HepG2 (cell line): ENCODE measurements at regions not wholly inside any gene's neighbourhood (a gene's known extent, or its start where the extent isn't known, plus 50 kb on each side); places are given as distances from the start of the nearest gene placed in this dataset.

Experiments used
- ARID5B ChIP-seq: IDR thresholded peaks from 2 replicates; pipeline ENCODE4 v1.4.0; 2020; ENCODE audit warnings: mild to moderate bottlenecking, missing genetic modification reagents
- CCDC6 ChIP-seq: sonication (generic); formaldehyde crosslinking; IDR thresholded peaks from 2 replicates; pipeline ENCODE4 v1.8.1; 2022; ENCODE audit warnings: mild to moderate bottlenecking, missing genetic modification reagents, moderate library complexity
- FOXK2 ChIP-seq: fragments of 450-650 bp; IDR thresholded peaks from 2 replicates; pipeline ENCODE4 v1.6.1; 2016
- HDAC2 ChIP-seq: sonication (generic); formaldehyde crosslinking; IDR thresholded peaks from 2 replicates; pipeline ENCODE4 v1.4.0; 2020; ENCODE audit warnings: missing genetic modification reagents
- IRF2 ChIP-seq: IDR thresholded peaks from 2 replicates; pipeline ENCODE4 v1.6.1; 2018; ENCODE audit warnings: missing genetic modification reagents, missing compliant biosample characterization
- JUND ChIP-seq: sonication (generic); formaldehyde crosslinking; IDR thresholded peaks from 2 replicates; pipeline ENCODE4 v1.8.0; 2022; ENCODE audit warnings: mild to moderate bottlenecking, missing genetic modification reagents
- MEIS2 ChIP-seq: sonication (generic); formaldehyde crosslinking; IDR thresholded peaks from 2 replicates; pipeline ENCODE4 v1.9.0; 2021; ENCODE audit warnings: mild to moderate bottlenecking, missing genetic modification reagents
- MLX ChIP-seq: IDR thresholded peaks from 2 replicates; pipeline ENCODE4 v1.6.1; 2016
- MYPOP ChIP-seq: sonication (generic); formaldehyde crosslinking; IDR thresholded peaks from 2 replicates; pipeline ENCODE4 v1.8.1; 2023; ENCODE audit warnings: mild to moderate bottlenecking, moderate library complexity, missing genetic modification reagents
- RAD21 ChIP-seq: fragments of 450-650 bp; formaldehyde crosslinking; IDR thresholded peaks from 2 replicates; pipeline ENCODE4 v1.5.0; 2020; ENCODE audit warnings: mild to moderate bottlenecking
- RXRB ChIP-seq: IDR thresholded peaks from 2 replicates; pipeline ENCODE4 v1.6.1; 2016; ENCODE audit warnings: borderline replicate concordance, missing genetic modification reagents, missing compliant biosample characterization
- SIX1 ChIP-seq: sonication (generic); formaldehyde crosslinking; IDR thresholded peaks from 2 replicates; pipeline ENCODE4 v1.4.0; 2020; ENCODE audit warnings: missing genetic modification reagents, borderline replicate concordance
- SOX5 ChIP-seq: IDR thresholded peaks from 2 replicates; pipeline ENCODE4 v1.6.1; 2016; ENCODE audit warnings: borderline replicate concordance
- SOX6 ChIP-seq, 2 experiments: fragments of 450-650 bp in 1 of 2; sonication (generic) in 1 of 2; formaldehyde crosslinking in 1 of 2; IDR thresholded peaks; 2 replicates each; pipeline versions ENCODE4 v1.4.0 to v1.6.1; 2017 to 2020; ENCODE audit warnings: antibody characterized with exemption in 1 of 2, mild to moderate bottlenecking in 1 of 2, missing genetic modification reagents in 1 of 2
- SP2 ChIP-seq: sonication (generic); formaldehyde crosslinking; IDR thresholded peaks from 2 replicates; pipeline ENCODE4 v1.5.1; 2020; ENCODE audit warnings: mild to moderate bottlenecking, missing genetic modification reagents
- STAG1 ChIP-seq: sonication (generic); formaldehyde crosslinking; IDR thresholded peaks from 2 replicates; pipeline ENCODE4 v1.4.0; 2020; ENCODE audit warnings: missing genetic modification reagents
- XRCC5 ChIP-seq: fragments of 200-400 bp; formaldehyde crosslinking; optimal IDR thresholded peaks from 2 replicates; pipeline ENCODE3; 2017; ENCODE audit warnings: mild to moderate bottlenecking, low read length
- ZNF17 ChIP-seq: sonication (generic); formaldehyde crosslinking; IDR thresholded peaks from 2 replicates; pipeline ENCODE4 v1.5.0; 2020; ENCODE audit warnings: mild to moderate bottlenecking, missing genetic modification reagents
- ZNF274 ChIP-seq: sonication (generic); formaldehyde crosslinking; IDR thresholded peaks from 2 replicates; pipeline ENCODE4 v1.5.1; 2020; ENCODE audit warnings: mild to moderate bottlenecking, missing genetic modification reagents
- ZNF326 ChIP-seq: sonication (generic); formaldehyde crosslinking; IDR thresholded peaks from 2 replicates; pipeline ENCODE4 v1.4.0; 2020; ENCODE audit warnings: missing genetic modification reagents, borderline replicate concordance
- ZNF503 ChIP-seq: sonication (generic); formaldehyde crosslinking; IDR thresholded peaks from 2 replicates; pipeline ENCODE4 v1.4.0; 2020; ENCODE audit warnings: missing genetic modification reagents
- ZNF605 ChIP-seq: sonication (generic); formaldehyde crosslinking; IDR thresholded peaks from 2 replicates; pipeline ENCODE4 v1.8.0; 2022; ENCODE audit warnings: mild to moderate bottlenecking, missing genetic modification reagents
- ZNF772 ChIP-seq: sonication (generic); formaldehyde crosslinking; IDR thresholded peaks from 2 replicates; pipeline ENCODE4 v1.5.0; 2020; ENCODE audit warnings: mild to moderate bottlenecking, missing genetic modification reagents
- ZNF782 ChIP-seq: sonication (generic); formaldehyde crosslinking; IDR thresholded peaks from 2 replicates; pipeline ENCODE4 v1.4.0; 2020; ENCODE audit warnings: missing genetic modification reagents, mild to moderate bottlenecking, borderline replicate concordance

DNA sequence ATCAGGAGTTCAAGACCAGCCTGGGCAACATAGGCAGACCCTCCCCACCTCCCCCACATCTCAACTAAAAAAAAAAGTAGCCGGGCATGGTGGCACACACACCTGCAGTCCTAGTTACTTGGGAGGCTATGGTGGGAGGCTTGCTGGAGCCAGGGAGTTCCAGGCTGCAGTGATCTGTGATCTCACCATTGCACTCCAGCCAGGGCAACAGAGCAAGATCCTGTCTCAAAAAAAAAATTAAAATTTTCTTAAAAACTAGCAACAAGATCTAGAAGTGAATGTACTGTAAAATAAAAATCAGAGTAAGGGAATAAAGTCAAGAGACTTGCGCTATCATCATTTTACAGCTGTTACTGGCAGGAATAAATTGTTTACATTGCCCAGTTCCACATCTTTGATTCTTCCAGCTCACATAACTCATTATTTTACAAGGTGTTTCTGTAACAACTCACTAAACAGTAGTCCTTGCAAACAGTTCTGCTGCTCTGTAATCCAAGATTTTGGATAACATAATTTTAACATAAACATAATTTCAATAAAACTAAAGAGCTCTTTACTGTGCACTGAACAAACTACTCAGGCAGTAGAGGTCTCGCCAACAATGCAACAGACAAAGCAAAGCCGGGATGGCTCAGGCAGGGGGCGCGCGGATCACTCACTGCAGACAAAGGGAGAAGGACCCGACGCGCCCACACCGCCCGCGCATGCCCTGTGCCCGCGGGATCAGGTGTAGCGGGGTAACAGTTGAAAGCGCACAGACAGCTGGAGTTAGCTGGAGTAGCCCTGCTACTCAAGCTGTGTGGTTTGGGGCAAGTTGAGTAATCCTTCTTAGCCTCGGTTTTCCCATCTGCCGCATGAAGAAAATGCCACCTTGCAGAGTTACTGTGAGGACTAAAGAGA lies 73.3 kb upstream of the NFE2L3 start (continued):
- no peak for TF ChIP-seq ZNF503 (CRISPR knock-in tag)
- TF ChIP-seq ZNF605: 0 out of 2 replicates have a peak, but pooled peaks have one; percentile 35
- TF ChIP-seq SOX5: peak; percentile 50; the same call in 1 of the 2 replicates
- TF ChIP-seq ZNF17 (CRISPR knock-in tag): no peak
- 0 out of 2 replicates have a peak, but pooled peaks have one; percentile 7 for TF ChIP-seq RXRB (CRISPR knock-in tag)
- TF ChIP-seq SP2 (CRISPR knock-in tag): no peak
- no peak for TF ChIP-seq ZNF326
- TF ChIP-seq MEIS2: no peak
- no peak for TF ChIP-seq SIX1 (CRISPR knock-in tag)
- 0 out of 2 replicates have a peak, but pooled peaks have one; percentile 21 for TF ChIP-seq MYPOP
- TF ChIP-seq FOXK2: no peak
- peak; percentile 65; the same call in 1 of the 2 replicates for TF ChIP-seq RAD21 (CRISPR knock-in tag)
- peak; percentile 32; the same call in 1 of the 2 replicates for TF ChIP-seq ARID5B (CRISPR knock-in tag)
- TF ChIP-seq SOX6 (IDR thresholded peaks at IDR 0.05): no peak
- peak; percentile 63; the same call in 1 of the 2 replicates for TF ChIP-seq SOX6 (CRISPR knock-in tag; IDR thresholded peaks at IDR 0.05)
- TF ChIP-seq STAG1 (CRISPR knock-in tag): peak; percentile 70
- no peak for TF ChIP-seq CCDC6
- TF ChIP-seq ZNF772 (CRISPR knock-in tag): no peak
- no peak for TF ChIP-seq ZNF274 (CRISPR knock-in tag)
- no peak for TF ChIP-seq JUND (CRISPR knock-in tag)
- TF ChIP-seq HDAC2 (CRISPR knock-in tag): no peak
- peak; percentile 67 for TF ChIP-seq XRCC5
- TF ChIP-seq MLX (CRISPR knock-in tag): no peak
- TF ChIP-seq ZNF782 (CRISPR knock-in tag): no peak
- no peak for TF ChIP-seq IRF2
